ENCODE measurements at regions not wholly inside any gene's neighbourhood (a gene's known extent, or its start where the extent isn't known, plus 50 kb on each side); places are given as distances from the start of the nearest gene placed in this dataset.

GRCh38 chr9:31759703-31760102 lies 624.7 kb upstream of the ACO1 start:
- TF ChIP-seq CTCF (optimal IDR thresholded peaks at IDR 0.05 in 1 of 3, IDR thresholded peaks at IDR 0.05 in 1 of 3, conservative IDR thresholded peaks at IDR 0.05 in 1 of 3; ENCODE audit: extremely low read depth in 1 of 3, insufficient read depth in 2 of 3, low read length in 3 of 3) (no peak), EZH2 (IDR thresholded peaks at IDR 0.05; ENCODE audit: low read length) (no peak)

Measured in keratinocyte (primary cell).